ENCODE measurements at regions not wholly inside any gene's neighbourhood (a gene's known extent, or its start where the extent isn't known, plus 50 kb on each side); places are given as distances from the start of the nearest gene placed in this dataset.
"Not testable (repeated sequence)": the region's sequence is repeated elsewhere in the genome, so short reads cannot be mapped to it uniquely, and the experiment has no call there.

- TF ChIP-seq CTCF (IDR thresholded peaks at IDR 0.05) = no peak
- TF ChIP-seq POLR2A (IDR thresholded peaks at IDR 0.05) = no peak
- TF ChIP-seq POLR2AphosphoS5 (IDR thresholded peaks at IDR 0.05) = no peak
- DNase-seq (ENCODE audit: low spot score) = no peak
- H3K4me3 ChIP-seq = no peak overlapping the region
- H3K4me1 ChIP-seq (replicated peaks) = no peaks in the 10 kb centered on the region
- no peaks in the 10 kb centered on the region for H3K9me3 ChIP-seq
- H3K36me3 ChIP-seq = no peaks in the 10 kb centered on the region
- H3K27me3 ChIP-seq (replicated peaks; ENCODE audit: insufficient read depth) = no peaks in the 10 kb centered on the region
- no peak overlapping the region for H3K27ac ChIP-seq
- 69% methylated on average over 3 of the region's 3 CpGs for WGBS
- intact Hi-C loops (cut with DNase I) = no loop called here
Observed at GRCh38 chr9:106784076-106784475, 78.9 kb upstream of the ZNF462 start.

- no peak for DNase-seq (ENCODE audit: low spot score)
- TF ChIP-seq POLR2A (IDR thresholded peaks at IDR 0.05) = no peak
- no peak for TF ChIP-seq POLR2AphosphoS5 (IDR thresholded peaks at IDR 0.05)
- TF ChIP-seq CTCF (IDR thresholded peaks at IDR 0.05) = no peak
- Histone ChIP-seq H3K27ac (no peak overlapping the region), H3K9me3 (no peaks in the 10 kb centered on the region), H3K4me3 (no peak overlapping the region), H3K36me3 (no peaks in the 10 kb centered on the region), H3K4me1 (replicated peaks) (no peaks in the 10 kb centered on the region), H3K27me3 (replicated peaks; ENCODE audit: insufficient read depth) (no peaks in the 10 kb centered on the region)
- 85% methylated on average over 3 of the region's 3 CpGs for WGBS
- intact Hi-C loops (cut with DNase I) = no loop called here
Observed at GRCh38 chr9:106785200-106785599, 77.8 kb upstream of the ZNF462 start.

- H3K4me3 ChIP-seq; H3K27me3 ChIP-seq (replicated peaks; ENCODE audit: insufficient read depth); DNase-seq (ENCODE audit: low spot score); H3K36me3 ChIP-seq; H3K9me3 ChIP-seq; H3K4me1 ChIP-seq (replicated peaks); intact Hi-C loops (cut with DNase I); H3K27ac ChIP-seq: not testable (repeated sequence)
- 79% methylated on average over 2 of the region's 2 CpGs for whole genome bisulfite sequencing
Observed at GRCh38 chr9:106788021-106788420, 74.9 kb upstream of the ZNF462 start.

- 85% methylated on average over 4 of the region's 4 CpGs for WGBS
- intact Hi-C loops (cut with DNase I) = no loop called here
- Histone ChIP-seq H3K27me3 (replicated peaks; ENCODE audit: insufficient read depth) (no peaks in the 10 kb centered on the region), H3K27ac (no peak overlapping the region), H3K4me3 (no peak overlapping the region), H3K36me3 (no peaks in the 10 kb centered on the region), H3K9me3 (no peaks in the 10 kb centered on the region), H3K4me1 (replicated peaks) (no peaks in the 10 kb centered on the region)
- no peak for TF ChIP-seq POLR2AphosphoS5 (IDR thresholded peaks at IDR 0.05)
- no peak for TF ChIP-seq CTCF (IDR thresholded peaks at IDR 0.05)
- no peak for TF ChIP-seq POLR2A (IDR thresholded peaks at IDR 0.05)
- DNase-seq (ENCODE audit: low spot score) = no peak
Observed at GRCh38 chr9:106795031-106795430, 67.9 kb upstream of the ZNF462 start.

GRCh38 chr9:106796771-106797170, 66.2 kb upstream of the ZNF462 start:
- TF ChIP-seq POLR2AphosphoS5 (IDR thresholded peaks at IDR 0.05) (no peak), POLR2A (IDR thresholded peaks at IDR 0.05) (no peak), CTCF (IDR thresholded peaks at IDR 0.05) (no peak)
- Histone ChIP-seq H3K9me3 (no peaks in the 10 kb centered on the region), H3K4me1 (replicated peaks) (no peaks in the 10 kb centered on the region), H3K27me3 (replicated peaks; ENCODE audit: insufficient read depth) (no peaks in the 10 kb centered on the region), H3K36me3 (no peaks in the 10 kb centered on the region), H3K27ac (no peak overlapping the region), H3K4me3 (no peak overlapping the region)
- DNase-seq (ENCODE audit: low spot score) = no peak
- intact Hi-C loops (cut with DNase I) = no loop called here
